Uterus (tissue), 2 donors: ENCODE measurements at regions not wholly inside any gene's neighbourhood (a gene's known extent, or its start where the extent isn't known, plus 50 kb on each side); places are given as distances from the start of the nearest gene placed in this dataset.

Experiments
- CTCF ChIP-seq, 4 experiments: fragments of 200-600 bp in 2 of 4; fragments of 450-650 bp in 2 of 4; sonication (generic) in 2 of 4; IDR thresholded peaks; one replicate each; pipeline ENCODE4 v1.5.1; 2016 to 2019; ENCODE audit warnings: antibody characterized with exemption in 4 of 4, mild to moderate bottlenecking in 2 of 4, moderate library complexity in 1 of 4
- POLR2A ChIP-seq, 2 donors: fragments of 450-650 bp; IDR thresholded peaks; one replicate each; pipeline ENCODE4 v1.6.1; 2016; ENCODE audit warnings: antibody characterized with exemption in 2 of 2, mild to moderate bottlenecking in 1 of 2, moderate library complexity in 1 of 2

GRCh38 chr11:121996574-121996973 lies 119.4 kb downstream of the BLID start:
- TF ChIP-seq POLR2A (IDR thresholded peaks at IDR 0.05) (no peak), CTCF (IDR thresholded peaks at IDR 0.05) (no peak)
